ENCODE measurements at regions not wholly inside any gene's neighbourhood (a gene's known extent, or its start where the extent isn't known, plus 50 kb on each side); places are given as distances from the start of the nearest gene placed in this dataset.

GRCh38 chr1:20426371-20426770 is 59.6 kb downstream of the CAMK2N1 start:
- Histone ChIP-seq H3K9ac (ENCODE audit: low read depth, low read length, poor library complexity, severe bottlenecking) (no peak overlapping the region), H3K4me3 (ENCODE audit: low read length, poor library complexity, severe bottlenecking) (no peak overlapping the region), H3K4me2 (ENCODE audit: low read depth, low read length, poor library complexity, severe bottlenecking) (no peak overlapping the region), H3K79me2 (ENCODE audit: insufficient read depth, low read length) (no peaks in the 10 kb centered on the region), H2AFZ (ENCODE audit: low read length) (no peak overlapping the region), H3K9me3 (ENCODE audit: insufficient read depth, low read depth, low read length) (peaks cover 9% of the 10 kb centered on the region), H3K27me3 (ENCODE audit: insufficient read depth, low read length, poor library complexity, severe bottlenecking) (no peaks in the 10 kb centered on the region), H3F3A (ENCODE audit: low read depth) (no peaks in the 10 kb centered on the region), H3K4me1 (ENCODE audit: insufficient read depth, low read length, poor library complexity, severe bottlenecking) (no peaks in the 10 kb centered on the region), H4K20me1 (ENCODE audit: insufficient read depth, low read length, poor library complexity, severe bottlenecking) (no peaks in the 10 kb centered on the region), H3K36me3 (ENCODE audit: insufficient read depth, low read length) (no peaks in the 10 kb centered on the region), H3K9me2 (replicated peaks; ENCODE audit: low read depth, low read length) (no peaks in the 10 kb centered on the region)
- TF ChIP-seq EZH2phosphoT487 (IDR thresholded peaks at IDR 0.05; ENCODE audit: borderline replicate concordance), result no peak
- TF ChIP-seq, protein P1, sequence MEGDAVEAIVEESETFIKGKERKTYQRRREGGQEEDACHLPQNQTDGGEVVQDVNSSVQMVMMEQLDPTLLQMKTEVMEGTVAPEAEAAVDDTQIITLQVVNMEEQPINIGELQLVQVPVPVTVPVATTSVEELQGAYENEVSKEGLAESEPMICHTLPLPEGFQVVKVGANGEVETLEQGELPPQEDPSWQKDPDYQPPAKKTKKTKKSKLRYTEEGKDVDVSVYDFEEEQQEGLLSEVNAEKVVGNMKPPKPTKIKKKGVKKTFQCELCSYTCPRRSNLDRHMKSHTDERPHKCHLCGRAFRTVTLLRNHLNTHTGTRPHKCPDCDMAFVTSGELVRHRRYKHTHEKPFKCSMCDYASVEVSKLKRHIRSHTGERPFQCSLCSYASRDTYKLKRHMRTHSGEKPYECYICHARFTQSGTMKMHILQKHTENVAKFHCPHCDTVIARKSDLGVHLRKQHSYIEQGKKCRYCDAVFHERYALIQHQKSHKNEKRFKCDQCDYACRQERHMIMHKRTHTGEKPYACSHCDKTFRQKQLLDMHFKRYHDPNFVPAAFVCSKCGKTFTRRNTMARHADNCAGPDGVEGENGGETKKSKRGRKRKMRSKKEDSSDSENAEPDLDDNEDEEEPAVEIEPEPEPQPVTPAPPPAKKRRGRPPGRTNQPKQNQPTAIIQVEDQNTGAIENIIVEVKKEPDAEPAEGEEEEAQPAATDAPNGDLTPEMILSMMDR (conservative IDR thresholded peaks at IDR 0.05; ENCODE audit: low read length), result no peak

GRCh38 chr1:20425622-20426021 is 60.4 kb downstream of the CAMK2N1 start:
- H4K20me1 ChIP-seq (ENCODE audit: insufficient read depth, low read length, poor library complexity, severe bottlenecking), result no peaks in the 10 kb centered on the region
- H3K27me3 ChIP-seq (ENCODE audit: insufficient read depth, low read length, poor library complexity, severe bottlenecking), result no peaks in the 10 kb centered on the region
- no peak overlapping the region for H3K4me3 ChIP-seq (ENCODE audit: low read length, poor library complexity, severe bottlenecking)
- H3K4me2 ChIP-seq (ENCODE audit: low read depth, low read length, poor library complexity, severe bottlenecking), result no peak overlapping the region
- H3K9ac ChIP-seq (ENCODE audit: low read depth, low read length, poor library complexity, severe bottlenecking), result no peak overlapping the region
- H3K4me1 ChIP-seq (ENCODE audit: insufficient read depth, low read length, poor library complexity, severe bottlenecking), result no peaks in the 10 kb centered on the region
- peaks cover 9% of the 10 kb centered on the region for H3K9me3 ChIP-seq (ENCODE audit: insufficient read depth, low read depth, low read length)
- H3K36me3 ChIP-seq (ENCODE audit: insufficient read depth, low read length), result no peaks in the 10 kb centered on the region
- H3K79me2 ChIP-seq (ENCODE audit: insufficient read depth, low read length), result no peaks in the 10 kb centered on the region
- H3F3A ChIP-seq (ENCODE audit: low read depth), result no peaks in the 10 kb centered on the region
- no peaks in the 10 kb centered on the region for H3K9me2 ChIP-seq (replicated peaks; ENCODE audit: low read depth, low read length)
- TF ChIP-seq EZH2phosphoT487 (IDR thresholded peaks at IDR 0.05; ENCODE audit: borderline replicate concordance), result no peak
- TF ChIP-seq, protein P1 (conservative IDR thresholded peaks at IDR 0.05; ENCODE audit: low read length), result no peak
- H2AFZ ChIP-seq (ENCODE audit: low read length), result no peak overlapping the region

- Histone ChIP-seq H3K9ac (ENCODE audit: low read depth, low read length, poor library complexity, severe bottlenecking) (no peak overlapping the region), H3K4me3 (ENCODE audit: low read length, poor library complexity, severe bottlenecking) (no peak overlapping the region), H3K27me3 (ENCODE audit: insufficient read depth, low read length, poor library complexity, severe bottlenecking) (no peaks in the 10 kb centered on the region), H3K79me2 (ENCODE audit: insufficient read depth, low read length) (no peaks in the 10 kb centered on the region), H3K4me2 (ENCODE audit: low read depth, low read length, poor library complexity, severe bottlenecking) (no peak overlapping the region), H3K4me1 (ENCODE audit: insufficient read depth, low read length, poor library complexity, severe bottlenecking) (no peaks in the 10 kb centered on the region), H4K20me1 (ENCODE audit: insufficient read depth, low read length, poor library complexity, severe bottlenecking) (no peaks in the 10 kb centered on the region), H3K9me2 (replicated peaks; ENCODE audit: low read depth, low read length) (no peaks in the 10 kb centered on the region), H3K9me3 (ENCODE audit: insufficient read depth, low read depth, low read length) (peaks cover 9% of the 10 kb centered on the region), H3F3A (ENCODE audit: low read depth) (no peaks in the 10 kb centered on the region), H2AFZ (ENCODE audit: low read length) (no peak overlapping the region), H3K36me3 (ENCODE audit: insufficient read depth, low read length) (no peaks in the 10 kb centered on the region)
- TF ChIP-seq, protein P1 (conservative IDR thresholded peaks at IDR 0.05; ENCODE audit: low read length), result no peak
- TF ChIP-seq EZH2phosphoT487 (IDR thresholded peaks at IDR 0.05; ENCODE audit: borderline replicate concordance), result no peak
Observed at GRCh38 chr1:20423169-20423795, 62.7 kb downstream of the CAMK2N1 start.

All from Loucy (cell line).